Breast epithelium (tissue), 3 donors: ENCODE measurements at regions not wholly inside any gene's neighbourhood (a gene's known extent, or its start where the extent isn't known, plus 50 kb on each side); places are given as distances from the start of the nearest gene placed in this dataset.

ENCODE experiments used
- POLR2A ChIP-seq: fragments of 450-650 bp; IDR thresholded peaks from one replicate; pipeline ENCODE4 v1.6.1; 2016; ENCODE audit warnings: antibody characterized with exemption, mild to moderate bottlenecking, moderate library complexity
- POLR2AphosphoS5 ChIP-seq, 3 donors: sonication (generic); formaldehyde crosslinking; IDR thresholded peaks; one replicate each; pipeline ENCODE4 v1.6.1; 2017; ENCODE audit warnings: antibody characterized with exemption in 3 of 3
- TF ChIP-seq, protein P1 (sequence below), 3 donors: fragments of 450-650 bp; IDR thresholded peaks; one replicate each; pipeline ENCODE4 v1.5.1; 2016 to 2017; ENCODE audit warnings: antibody characterized with exemption in 3 of 3, mild to moderate bottlenecking in 3 of 3, moderate library complexity in 3 of 3

DNA sequence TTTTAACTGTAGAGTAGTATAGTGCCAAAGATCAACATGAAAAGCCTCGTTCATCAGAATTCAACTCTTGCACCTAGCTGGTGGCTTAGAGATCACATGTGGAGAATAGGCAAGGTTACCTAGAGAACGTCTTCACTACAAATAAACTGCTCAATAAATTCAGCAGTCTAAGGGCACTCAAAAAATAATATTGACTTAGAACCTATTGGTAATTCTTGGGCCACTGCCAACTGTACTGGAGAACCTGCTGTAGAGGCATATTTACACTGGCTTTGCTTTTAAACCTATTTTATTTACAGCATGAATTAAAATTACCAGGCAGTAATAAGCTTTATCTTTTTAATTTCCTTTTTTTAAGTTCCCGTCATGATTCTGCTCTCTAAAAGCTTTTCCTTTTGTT is 343.7 kb downstream of the PDHA2 start:
- TF ChIP-seq, protein P1, sequence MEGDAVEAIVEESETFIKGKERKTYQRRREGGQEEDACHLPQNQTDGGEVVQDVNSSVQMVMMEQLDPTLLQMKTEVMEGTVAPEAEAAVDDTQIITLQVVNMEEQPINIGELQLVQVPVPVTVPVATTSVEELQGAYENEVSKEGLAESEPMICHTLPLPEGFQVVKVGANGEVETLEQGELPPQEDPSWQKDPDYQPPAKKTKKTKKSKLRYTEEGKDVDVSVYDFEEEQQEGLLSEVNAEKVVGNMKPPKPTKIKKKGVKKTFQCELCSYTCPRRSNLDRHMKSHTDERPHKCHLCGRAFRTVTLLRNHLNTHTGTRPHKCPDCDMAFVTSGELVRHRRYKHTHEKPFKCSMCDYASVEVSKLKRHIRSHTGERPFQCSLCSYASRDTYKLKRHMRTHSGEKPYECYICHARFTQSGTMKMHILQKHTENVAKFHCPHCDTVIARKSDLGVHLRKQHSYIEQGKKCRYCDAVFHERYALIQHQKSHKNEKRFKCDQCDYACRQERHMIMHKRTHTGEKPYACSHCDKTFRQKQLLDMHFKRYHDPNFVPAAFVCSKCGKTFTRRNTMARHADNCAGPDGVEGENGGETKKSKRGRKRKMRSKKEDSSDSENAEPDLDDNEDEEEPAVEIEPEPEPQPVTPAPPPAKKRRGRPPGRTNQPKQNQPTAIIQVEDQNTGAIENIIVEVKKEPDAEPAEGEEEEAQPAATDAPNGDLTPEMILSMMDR (IDR thresholded peaks at IDR 0.05) = no peak
- TF ChIP-seq POLR2A (no peak), POLR2AphosphoS5 (IDR thresholded peaks at IDR 0.05) (no peak)
